GM19455 (cell line): ENCODE measurements at regions not wholly inside any gene's neighbourhood (a gene's known extent, or its start where the extent isn't known, plus 50 kb on each side); places are given as distances from the start of the nearest gene placed in this dataset.

Experiments
- ATAC-seq: cut with Tn5 transposase; IDR thresholded peaks from one replicate; pipeline ENCODE4 v1.9.1; 2021; ENCODE audit not compliant: unreplicated experiment

DNA sequence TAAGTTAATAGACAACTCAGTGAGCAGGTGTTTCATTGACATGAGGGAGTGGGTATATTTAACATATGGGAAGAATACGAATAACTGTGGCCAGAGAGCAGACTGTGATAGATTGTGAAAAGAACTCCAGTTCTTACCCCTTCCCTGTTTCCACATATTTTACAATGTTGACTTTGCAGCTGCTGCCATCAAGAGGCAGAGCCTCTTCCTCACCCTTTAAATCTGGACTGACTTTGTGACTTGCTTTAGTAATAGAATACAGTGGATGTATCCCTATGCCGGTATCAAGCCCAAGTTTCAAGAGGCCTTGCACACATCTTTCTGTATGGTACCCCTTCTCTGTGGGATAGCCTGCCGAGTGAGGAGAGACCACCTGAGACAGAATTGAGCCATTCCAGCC, 356.7 kb downstream of the ETNK1 start:
- no peak for ATAC-seq

DNA sequence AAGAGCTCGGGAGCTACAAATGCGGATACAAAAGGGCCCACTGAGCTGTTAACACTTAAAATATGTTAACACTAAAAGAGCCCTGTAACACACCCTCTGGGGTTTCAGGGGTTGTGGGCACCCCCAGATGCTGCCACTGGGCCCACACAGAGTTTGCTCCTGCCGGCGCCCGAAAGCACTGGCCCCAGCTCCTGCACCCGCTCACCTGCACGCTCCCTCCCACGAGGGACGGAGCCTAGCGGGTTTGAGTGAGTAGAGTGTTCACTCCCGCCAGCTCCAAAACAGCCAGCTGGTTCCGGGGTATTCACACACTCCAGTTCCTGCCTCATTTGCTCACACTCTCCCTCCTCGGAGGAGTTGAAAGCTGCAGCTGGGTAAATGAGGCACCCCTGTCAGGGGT, 357.7 kb downstream of the ETNK1 start:
- ATAC-seq, result no peak

DNA sequence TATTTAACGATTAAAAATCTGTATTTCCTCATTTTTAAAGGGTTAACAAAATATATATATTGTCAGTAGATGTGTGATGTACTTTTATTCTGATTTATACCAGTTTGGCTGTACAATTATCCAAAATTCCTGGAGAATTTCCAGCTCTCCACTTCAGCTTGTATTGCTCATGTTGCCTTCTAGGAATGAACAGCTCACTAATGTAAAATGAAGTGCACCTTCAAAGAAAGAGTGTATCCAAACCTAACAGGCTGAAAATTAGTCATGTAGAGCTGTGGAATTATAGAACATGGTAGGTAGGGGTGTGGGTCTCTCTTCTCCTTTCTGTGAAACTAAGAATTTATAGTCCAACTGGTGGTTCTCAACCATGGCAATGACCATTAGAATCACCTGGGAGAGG, 362.0 kb downstream of the ETNK1 start:
- ATAC-seq, result no peak

DNA sequence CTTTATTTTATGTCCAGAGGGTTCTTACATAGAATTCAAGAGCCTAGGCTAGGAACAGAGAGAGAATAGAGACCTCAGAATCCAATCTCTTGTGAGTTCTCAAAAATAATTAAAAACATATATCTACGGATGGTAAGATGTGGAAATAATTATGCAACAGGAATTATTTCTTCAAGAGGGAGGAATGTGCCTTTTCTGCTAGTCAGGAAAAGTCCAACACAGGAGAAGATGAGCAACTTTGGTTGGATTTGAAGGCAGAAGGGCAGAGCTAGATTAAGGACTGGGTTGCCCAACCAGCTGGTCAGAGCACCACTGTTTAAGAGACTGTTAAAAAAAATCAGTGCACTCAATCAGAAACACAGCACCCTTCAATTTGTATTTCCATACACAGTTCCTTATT, 365.5 kb downstream of the ETNK1 start:
- ATAC-seq, result no peak

DNA sequence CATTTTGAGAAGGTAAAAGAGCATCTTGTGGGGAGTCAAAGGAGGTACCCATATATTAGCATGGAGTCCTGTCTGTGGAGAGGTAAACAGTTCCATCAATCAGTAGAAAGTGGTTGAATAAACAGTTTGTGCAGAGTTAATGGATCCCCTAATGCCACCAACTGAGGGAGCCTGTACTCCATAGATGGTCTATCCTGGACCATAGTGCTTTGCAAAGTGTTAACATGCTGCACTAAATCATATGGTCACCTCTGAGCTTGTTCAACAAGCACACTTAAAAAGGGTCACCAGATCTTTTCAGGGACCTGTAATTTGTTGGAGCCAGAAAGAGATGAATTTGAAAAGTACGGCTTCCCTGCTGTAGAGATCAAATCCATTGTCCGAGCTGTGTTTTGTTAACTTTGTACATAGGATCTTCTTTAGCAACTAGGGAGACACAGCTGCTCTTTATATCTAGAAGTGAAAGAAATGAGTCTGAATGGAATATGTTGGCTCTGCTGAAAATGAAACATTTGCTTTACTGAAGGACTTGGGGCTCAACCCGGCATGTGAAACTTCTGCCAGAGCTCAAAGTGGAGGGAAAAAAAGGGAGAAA, 366.4 kb downstream of the ETNK1 start:
- no peak for ATAC-seq

DNA sequence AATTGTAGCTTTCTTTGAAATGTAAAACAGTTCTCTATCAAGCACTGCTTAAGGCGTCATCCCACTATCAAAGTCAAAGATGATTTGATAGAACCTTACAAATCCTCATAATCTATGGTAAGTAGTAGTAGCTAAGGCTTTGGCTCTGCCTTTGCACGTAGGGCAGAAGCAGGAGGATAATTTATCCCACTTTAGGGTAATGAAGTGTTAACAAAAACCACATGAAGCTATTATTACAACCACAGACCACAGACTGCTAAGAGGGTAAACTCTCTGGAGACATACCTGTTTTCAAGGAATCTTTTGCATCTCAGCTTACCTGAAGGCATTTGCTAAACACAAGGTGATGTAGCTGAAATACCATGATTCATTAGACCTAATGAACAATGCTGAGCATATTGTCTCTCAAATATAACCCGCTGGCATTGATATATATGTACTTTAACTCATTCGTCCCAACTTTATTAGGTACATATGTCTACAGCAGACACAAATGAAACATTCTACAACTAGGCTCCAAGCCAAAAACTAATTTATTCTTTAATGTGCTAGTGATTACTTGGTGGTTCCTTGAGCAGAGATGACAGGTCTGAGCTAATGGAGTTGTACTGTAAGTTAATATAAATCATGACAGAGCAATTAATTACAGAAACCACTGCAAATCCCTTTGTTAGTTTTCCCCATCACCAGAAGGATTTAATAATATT, 368.8 kb downstream of the ETNK1 start:
- no peak for ATAC-seq

DNA sequence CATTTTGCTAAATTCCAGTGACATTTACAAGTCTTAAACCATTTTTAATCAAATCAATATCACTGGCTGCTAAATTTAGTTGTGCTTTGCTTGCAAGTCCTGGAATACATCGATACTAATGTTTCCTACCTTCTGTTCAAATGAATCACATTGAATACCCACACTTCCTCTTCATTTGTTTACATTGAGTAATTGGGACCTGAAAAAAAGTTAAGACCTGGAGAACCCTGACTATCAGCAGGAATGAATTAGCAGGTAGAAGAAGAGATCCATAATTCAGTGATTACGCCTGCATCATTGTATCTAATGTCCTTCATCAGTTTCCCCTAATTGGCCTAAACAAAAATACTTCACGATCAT, 369.3 kb downstream of the ETNK1 start:
- no peak for ATAC-seq

DNA sequence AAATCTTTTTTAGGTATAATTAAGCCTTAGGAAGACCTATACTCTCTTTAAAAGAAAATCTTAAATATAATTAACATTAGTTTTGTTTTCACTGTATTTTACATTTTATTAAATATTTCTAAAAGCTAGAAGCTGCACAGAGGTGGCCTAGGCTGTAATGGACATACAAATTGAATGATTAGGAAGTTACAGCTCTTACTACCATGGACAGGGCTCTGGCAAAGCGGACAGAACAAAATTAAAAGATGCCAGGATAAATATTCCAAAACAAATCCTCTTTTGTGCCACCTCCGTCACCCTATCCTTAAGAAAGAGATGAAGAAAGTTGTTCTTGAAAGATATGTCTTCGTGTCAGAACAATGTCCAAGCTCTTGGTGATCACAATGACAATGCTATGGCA, 376.5 kb downstream of the ETNK1 start:
- no peak for ATAC-seq

DNA sequence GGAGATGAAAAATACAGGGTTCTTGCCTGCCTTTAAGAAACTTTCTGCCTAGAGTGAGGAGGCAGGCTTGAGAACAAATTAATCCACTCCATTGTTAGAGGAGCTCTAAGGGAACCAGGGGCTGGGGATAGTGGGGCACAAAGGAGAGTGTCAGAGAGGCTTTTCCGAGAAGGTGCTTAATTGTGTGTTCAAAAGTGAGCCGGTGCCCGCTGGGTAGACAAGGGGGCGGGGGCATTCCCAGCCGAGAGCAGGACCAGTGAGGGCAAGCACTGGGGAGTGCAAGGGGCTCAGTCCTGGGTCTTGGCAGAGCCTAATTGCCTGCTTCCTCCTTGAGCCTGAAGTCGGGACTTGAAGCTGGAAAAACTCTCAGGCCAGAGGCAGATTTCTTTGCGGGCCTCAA, 377.4 kb downstream of the ETNK1 start:
- ATAC-seq, result no peak

DNA sequence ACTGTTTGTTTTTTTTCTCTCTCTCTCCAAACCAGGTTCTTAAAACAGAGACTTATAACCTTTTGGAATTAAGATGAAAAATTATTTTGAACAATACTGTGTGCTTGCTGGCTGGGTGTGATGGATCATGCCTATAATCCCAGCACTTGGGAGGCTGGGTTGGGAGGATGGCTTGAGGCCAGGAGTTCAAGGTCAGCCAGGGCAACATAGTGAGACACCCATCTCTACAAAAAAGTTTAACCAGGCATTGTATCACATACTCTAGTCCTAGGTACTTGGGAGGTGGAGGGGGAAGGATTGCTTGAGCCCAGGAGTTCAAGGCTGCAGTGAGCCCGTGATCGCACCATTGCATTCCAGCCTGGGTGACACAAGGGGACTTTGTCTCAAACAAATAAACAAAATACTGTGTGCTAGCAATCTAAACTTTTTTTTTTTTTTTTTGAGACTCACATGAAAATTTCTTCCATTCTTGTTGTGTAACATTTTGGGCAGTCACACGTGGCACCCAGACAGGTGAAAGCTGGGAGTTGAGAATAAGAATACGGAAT, 379.6 kb downstream of the ETNK1 start:
- ATAC-seq, result no peak

DNA sequence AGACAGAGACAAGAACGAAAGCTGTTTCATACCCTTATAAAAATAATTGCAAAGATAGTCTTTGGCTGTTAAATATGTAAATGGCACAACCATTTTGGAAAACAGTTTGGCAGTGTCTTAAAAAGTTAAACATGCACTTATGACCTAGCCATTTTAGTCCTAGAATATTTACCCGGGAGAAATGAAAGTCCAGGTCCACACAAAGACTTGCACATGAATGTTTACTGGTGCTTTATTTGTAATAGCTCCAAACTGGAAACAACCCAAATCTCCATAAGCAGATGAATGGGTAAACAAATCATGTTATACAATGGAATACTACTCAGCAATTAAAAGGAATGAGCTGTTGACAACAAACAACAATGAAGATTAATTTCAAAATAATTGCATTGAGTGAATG, 380.4 kb downstream of the ETNK1 start:
- ATAC-seq, result no peak

DNA sequence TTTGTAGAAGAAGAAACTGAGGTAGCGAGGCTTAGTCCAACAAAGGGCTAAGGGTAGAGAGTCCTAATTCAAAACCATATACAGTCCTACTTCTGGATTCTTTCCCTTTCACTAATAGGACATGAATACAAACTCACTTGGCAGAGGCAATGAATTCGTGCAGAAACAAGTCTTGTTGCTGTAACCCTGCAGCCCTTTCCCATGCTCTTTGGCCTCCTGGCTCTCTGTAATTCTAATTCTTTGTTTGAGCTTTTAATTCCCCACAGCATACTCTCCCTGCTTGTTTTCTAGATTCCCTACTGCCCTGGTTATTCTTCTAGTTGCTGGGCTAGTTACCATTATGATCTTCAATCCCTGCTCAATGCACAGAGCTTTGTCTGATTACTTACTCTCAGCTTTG, 381.4 kb downstream of the ETNK1 start:
- ATAC-seq, result no peak

DNA sequence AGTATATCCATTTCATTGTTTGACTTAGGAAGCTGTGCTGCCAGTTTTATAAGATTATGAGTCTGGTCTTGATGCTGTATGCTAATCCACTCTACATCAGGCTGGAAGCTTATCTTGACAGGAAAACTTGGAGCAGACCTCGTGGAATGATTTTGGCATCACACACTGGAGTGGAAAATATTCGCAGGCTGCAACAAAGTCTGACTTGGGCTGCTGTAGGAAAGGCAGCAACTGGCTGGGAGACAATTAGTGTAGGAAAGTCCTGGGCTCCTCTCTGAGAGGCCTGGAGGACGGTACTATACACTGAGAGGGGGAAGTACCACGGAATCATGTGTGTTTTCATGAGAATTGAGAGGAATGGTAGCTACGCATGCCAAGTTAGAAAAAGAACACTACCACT, 383.7 kb downstream of the ETNK1 start:
- ATAC-seq, result no peak

DNA sequence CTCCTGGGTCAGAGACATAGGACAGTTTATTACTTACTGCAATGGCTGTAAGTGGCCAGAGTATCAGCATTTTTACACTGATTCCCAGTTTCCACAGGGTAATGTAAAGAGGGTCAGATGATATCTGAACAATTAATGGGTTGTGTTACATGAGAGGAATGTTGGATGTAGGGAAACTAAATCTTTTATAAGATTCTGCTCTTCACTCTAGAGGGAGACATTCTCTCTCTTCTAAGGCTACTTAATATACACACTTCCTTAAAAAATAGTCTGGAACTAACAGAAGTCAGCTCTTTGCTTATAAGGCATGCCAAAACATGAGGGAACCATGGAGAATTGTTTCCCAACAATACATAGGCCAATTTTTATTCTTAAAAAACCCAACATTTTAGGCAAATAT, 389.8 kb downstream of the ETNK1 start:
- ATAC-seq, result no peak

DNA sequence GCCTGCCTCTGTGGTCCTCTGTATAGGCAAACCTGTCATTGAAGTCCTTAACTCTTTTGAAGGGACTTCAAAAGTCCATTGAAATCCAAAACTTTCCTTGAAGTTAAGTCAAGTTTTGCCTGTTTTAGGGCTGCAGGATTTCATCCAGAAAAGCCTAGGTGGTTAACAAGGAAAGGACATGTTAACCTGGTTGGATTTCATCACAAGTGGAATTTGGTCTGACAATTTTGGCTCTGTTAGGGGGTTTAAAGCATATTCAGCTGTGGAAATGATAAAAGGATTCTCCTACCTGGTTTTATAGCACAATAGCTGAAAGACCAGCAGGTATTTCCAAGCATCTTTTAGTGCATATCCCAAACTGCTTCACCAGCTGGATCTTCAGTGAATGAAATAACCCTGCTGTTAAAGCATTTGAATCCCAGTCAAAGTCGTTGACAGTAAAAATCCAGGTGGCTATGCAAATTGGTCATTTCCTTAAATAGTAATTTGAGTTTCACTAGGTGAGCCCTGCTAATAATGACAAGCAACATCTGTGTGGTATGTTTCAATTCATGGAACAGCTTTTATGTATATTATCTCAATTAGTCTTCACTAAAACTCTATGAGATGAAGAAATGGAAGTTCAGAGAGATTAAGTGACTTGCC, 400.5 kb downstream of the ETNK1 start:
- ATAC-seq, result no peak

DNA sequence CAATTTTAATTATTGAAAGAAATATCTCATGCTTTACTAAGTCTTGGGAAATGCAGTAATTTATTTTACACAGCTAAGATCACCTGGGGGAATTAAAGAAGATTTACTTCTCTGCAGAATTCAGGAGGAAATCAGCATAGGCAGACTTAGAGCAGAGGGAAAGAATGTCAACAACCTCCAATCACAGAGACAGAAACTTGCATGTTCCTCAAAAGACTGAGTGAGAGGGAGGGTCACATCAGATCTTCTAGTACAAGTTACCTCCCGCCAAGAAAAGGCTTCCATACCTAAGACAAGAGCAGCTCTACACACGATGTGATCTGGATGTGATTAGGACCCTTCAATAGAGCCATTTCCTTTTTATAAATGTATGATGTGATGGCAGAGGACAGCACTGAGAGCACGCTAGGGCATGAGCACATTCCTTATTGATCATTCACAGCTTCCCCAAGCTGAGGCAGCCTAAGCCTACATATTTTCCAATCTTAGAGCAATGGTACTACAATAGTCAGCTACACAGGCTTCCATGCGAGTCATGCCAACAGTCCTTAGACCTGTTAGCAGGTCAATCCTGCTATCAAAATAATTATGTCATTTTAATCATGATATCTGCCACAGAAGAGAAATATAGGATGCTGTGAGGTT, 403.3 kb downstream of the ETNK1 start:
- no peak for ATAC-seq

DNA sequence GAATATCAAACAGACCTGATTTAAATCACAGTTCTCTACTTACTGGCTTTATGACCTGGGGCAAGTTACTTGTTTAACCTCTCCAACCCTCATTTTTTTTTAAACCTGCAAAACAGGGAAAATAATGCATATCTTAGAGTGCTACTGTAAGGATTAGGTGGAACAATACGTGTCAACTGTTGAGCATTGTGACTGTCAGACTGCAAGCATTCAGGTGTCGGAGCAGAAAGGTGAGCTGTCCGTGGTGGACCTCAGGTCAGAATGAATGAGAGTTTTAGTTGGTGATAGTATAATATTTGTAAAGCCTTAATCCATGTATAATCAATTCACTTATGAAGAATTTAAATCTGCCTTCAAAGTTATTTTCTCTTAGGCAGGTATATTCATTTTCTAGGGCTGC, 404.2 kb downstream of the ETNK1 start:
- ATAC-seq, result no peak

DNA sequence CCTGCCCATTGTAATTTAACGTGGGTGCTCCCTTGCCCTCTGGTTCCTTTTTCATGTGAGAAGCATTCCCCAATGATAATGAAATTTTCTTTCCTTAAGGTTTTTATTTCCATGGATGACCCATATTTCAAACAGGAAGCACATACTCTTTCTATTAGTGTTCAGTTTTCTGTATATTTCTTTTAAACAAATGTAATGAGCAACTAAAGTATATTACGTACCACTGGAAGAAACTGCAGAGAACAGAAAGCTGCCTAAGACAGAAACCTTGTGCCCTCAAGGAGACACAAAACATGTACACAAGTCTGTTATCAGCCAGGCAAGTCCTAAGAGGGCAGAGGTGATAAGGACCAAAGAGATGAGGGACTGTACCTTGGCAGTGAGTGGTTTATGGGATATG, 414.9 kb downstream of the ETNK1 start:
- ATAC-seq, result no peak

DNA sequence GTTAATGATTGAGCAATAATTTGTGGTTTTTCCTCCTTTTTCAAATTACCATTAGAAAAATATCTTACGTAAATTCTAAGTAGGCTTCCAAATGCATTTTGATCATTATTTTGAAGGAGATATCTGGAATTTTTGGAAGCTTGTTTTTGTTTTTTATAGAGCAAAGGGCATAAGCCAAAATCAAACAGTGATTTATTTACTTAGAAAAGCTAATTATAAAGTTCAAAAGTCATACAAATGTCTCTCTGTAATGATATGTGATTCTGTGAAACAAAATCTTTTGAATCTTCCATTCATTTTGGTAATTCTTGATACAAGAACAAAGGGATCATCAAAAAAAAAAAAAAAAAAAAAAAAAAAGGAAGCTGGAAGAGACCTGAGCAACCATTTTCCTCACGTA, 416.8 kb downstream of the ETNK1 start:
- ATAC-seq, result no peak

DNA sequence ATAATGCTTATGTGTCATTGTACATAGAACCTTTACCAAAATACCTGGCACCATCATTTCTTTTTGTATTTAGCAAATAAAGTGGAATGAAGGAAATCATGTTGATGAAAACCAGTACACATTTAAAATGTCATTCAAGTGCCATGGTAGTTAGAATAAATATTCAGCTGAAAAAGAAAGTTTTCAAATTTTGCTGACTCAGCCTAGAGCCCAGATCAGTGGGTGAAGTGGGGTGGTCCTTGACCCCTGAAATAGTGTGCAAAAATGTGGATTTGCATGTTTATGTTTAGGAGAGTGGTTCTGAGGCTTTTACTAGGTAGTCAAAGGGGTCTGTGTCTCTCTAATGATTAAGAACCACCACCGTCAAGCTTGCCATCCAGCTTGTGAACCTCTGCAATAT, 418.7 kb downstream of the ETNK1 start:
- no peak for ATAC-seq

DNA sequence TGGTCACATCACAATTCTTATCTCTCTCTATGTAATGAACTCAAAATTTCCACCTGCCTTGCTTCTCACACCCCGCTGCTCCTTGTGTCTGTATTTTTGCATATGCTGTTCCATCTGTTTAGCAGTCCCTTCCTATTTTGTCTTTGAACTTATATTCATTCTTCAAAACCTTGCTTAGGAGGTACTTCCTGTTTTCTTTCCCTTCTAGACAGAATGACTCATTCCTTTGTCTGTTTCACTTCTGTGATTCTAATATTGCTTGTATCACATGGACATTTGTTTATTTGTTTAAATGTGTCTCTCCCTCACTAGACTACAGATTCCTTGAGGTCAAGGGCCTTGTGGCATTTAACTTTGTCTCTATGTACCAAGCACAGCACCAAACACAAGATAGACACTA, 424.2 kb downstream of the ETNK1 start:
- ATAC-seq, result peak; percentile 65

DNA sequence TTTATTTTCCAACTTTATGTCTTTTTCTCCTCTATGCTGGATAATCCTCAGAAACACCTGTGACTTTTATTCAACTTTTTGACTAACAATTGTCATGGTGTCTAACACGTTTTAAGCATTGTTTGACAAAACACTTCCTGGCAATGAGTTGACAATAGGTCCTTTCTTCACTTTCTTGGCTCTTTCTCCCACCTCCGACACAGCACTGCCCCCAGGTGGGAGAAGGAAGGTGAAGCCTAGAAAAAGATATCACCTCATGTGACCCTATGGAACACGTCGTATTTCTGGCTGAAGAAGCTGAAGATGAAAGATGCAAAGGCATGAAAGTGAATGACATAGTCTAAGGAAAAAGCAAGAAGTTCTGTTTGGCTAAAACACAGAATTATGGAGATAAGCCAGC, 430.0 kb downstream of the ETNK1 start:
- peak; percentile 65 for ATAC-seq
